Psoas muscle (tissue), 7 donors: ENCODE measurements at regions not wholly inside any gene's neighbourhood (a gene's known extent, or its start where the extent isn't known, plus 50 kb on each side); places are given as distances from the start of the nearest gene placed in this dataset.

Source experiments
- ATAC-seq, 4 donors: fragments of 200-7000 bp; cut with Tn5 transposase; one replicate each; pipeline ENCODE4 v1.9.1; 2020; ENCODE audit warnings: moderate library complexity in 3 of 4, mild to moderate bottlenecking in 2 of 4
- DNase-seq, 2 donors: peaks; one replicate each; pipeline ENCODE4 v3.0.0-alpha.2; 2020
- H3K27ac ChIP-seq: fragments of 200-600 bp; one replicate; pipeline ENCODE4 v1.8.0; 2022
- H3K27me3 ChIP-seq, 3 donors: fragments of 200-600 bp in 1 of 3; one replicate each; pipeline versions ENCODE4 v1.6.1 to v1.8.0; 2013 to 2022; ENCODE audit warnings: low read length in 2 of 3, mild to moderate bottlenecking in 2 of 3, moderate library complexity in 1 of 3; ENCODE audit not compliant: insufficient read depth in 3 of 3
- H3K36me3 ChIP-seq, 2 donors: fragments of 200-600 bp in 1 of 2; one replicate each; pipeline versions ENCODE4 v1.6.1 to v1.8.0; 2013 to 2022; ENCODE audit warnings: low read depth in 1 of 2, mild to moderate bottlenecking in 1 of 2, moderate library complexity in 1 of 2; ENCODE audit not compliant: insufficient read depth in 1 of 2
- H3K4me1 ChIP-seq: fragments of 200-600 bp; one replicate; pipeline ENCODE4 v1.8.0; 2022
- H3K4me3 ChIP-seq: fragments of 200-600 bp; one replicate; pipeline ENCODE4 v1.8.0; 2022; ENCODE audit warnings: mild to moderate bottlenecking
- H3K9me3 ChIP-seq: fragments of 200-600 bp; one replicate; pipeline ENCODE4 v1.8.0; 2022
- CTCF ChIP-seq: fragments of 200-600 bp; IDR thresholded peaks from one replicate; pipeline ENCODE4 v1.8.0; 2022; ENCODE audit warnings: antibody characterized with exemption
- WGBS, 3 donors: extraction: QIAGEN DNeasy Blood & Tissue Kit; methylation state at CpG; one replicate each; pipeline versions ENCODE4 v1.1.6 to v1.1.7; 2013; 5-methylcytosine and 5-hydroxymethylcytosine counted together
- intact Hi-C, 2 donors: fragments of 100-400 bp; cut with DNase I; formaldehyde crosslinking; loops; one replicate each; pipeline versions ENCODE4 v1.11.0 to v1.14.2; 2022
- donor health status: healthy with polysubstance abuse.
- donor health status: DM: no; HTN: no; CAD: no; lungs with moderate emphysema.
- donor health status: Bipolar disorder and iron deficiency.
- donor health status: healthy.
- donor health status: DM: yes; HTN: yes; CAD: no.
- donor health status: DM: no; HTN: no; CAD: no.
- donor health status: DM: yes; HTN: yes; CAD: no.

- no peak overlapping the region for H3K27ac ChIP-seq
- 88 to 94% (median 89%) methylated on average over 6 of the region's 6 CpGs for WGBS, 3 donors
- intact Hi-C loops: no loop called here
- H3K9me3 ChIP-seq: no peaks in the 10 kb centered on the region
- no peak for ATAC-seq
- no peaks in the 10 kb centered on the region for H3K27me3 ChIP-seq
- TF ChIP-seq CTCF: no peak
- no peak for DNase-seq
- H3K4me3 ChIP-seq: no peak overlapping the region
- H3K4me1 ChIP-seq: no peaks in the 10 kb centered on the region
- no peaks in the 10 kb centered on the region for H3K36me3 ChIP-seq
Observed at GRCh38 chr16:79276501-79276900, 324.0 kb downstream of the MAF start.

- no peaks in the 10 kb centered on the region for H3K36me3 ChIP-seq
- H3K9me3 ChIP-seq: no peaks in the 10 kb centered on the region
- 93 to 99% (median 96%) methylated on average over 4 of the region's 4 CpGs for WGBS, 3 donors
- ATAC-seq (no peak), DNase-seq (no peak)
- no peak for TF ChIP-seq CTCF
- no peaks in the 10 kb centered on the region for H3K4me1 ChIP-seq
- no peaks in the 10 kb centered on the region for H3K27me3 ChIP-seq
- no peak overlapping the region for H3K27ac ChIP-seq
- intact Hi-C loops: no loop called here
- H3K4me3 ChIP-seq: no peak overlapping the region
Observed at GRCh38 chr16:79274264-79274663, 326.3 kb downstream of the MAF start.

- Histone ChIP-seq H3K36me3 (no peaks in the 10 kb centered on the region), H3K9me3 (no peaks in the 10 kb centered on the region), H3K4me1 (no peaks in the 10 kb centered on the region), H3K27ac (no peak overlapping the region), H3K4me3 (no peak overlapping the region), H3K27me3 (no peaks in the 10 kb centered on the region)
- 94 to 97% (median 95%) methylated on average over 19 of the region's 19 CpGs for WGBS, 3 donors
- ATAC-seq: no peak
- no peak for TF ChIP-seq CTCF
- intact Hi-C loops: no loop called here
- DNase-seq: no peak
Observed at GRCh38 chr16:79272141-79272577, 328.4 kb downstream of the MAF start.

- Histone ChIP-seq H3K4me3 (no peak overlapping the region), H3K27me3 (no peaks in the 10 kb centered on the region), H3K4me1 (no peaks in the 10 kb centered on the region), H3K36me3 (no peaks in the 10 kb centered on the region), H3K9me3 (no peaks in the 10 kb centered on the region), H3K27ac (no peak overlapping the region)
- whole genome bisulfite sequencing, 3 donors: 0% methylated on average over 1 of the region's 1 CpG
- TF ChIP-seq CTCF: no peak
- DNase-seq (no peak), ATAC-seq (no peak)
- intact Hi-C loops: no loop called here
Observed at GRCh38 chr16:79271583-79271982, 329.0 kb downstream of the MAF start.

GRCh38 chr16:79270011-79270410 lies 330.5 kb downstream of the MAF start:
- no peak overlapping the region for H3K4me3 ChIP-seq
- no peaks in the 10 kb centered on the region for H3K9me3 ChIP-seq
- ATAC-seq (no peak), DNase-seq (no peak)
- TF ChIP-seq CTCF: no peak
- no peaks in the 10 kb centered on the region for H3K4me1 ChIP-seq
- no peaks in the 10 kb centered on the region for H3K36me3 ChIP-seq
- no peak overlapping the region for H3K27ac ChIP-seq
- H3K27me3 ChIP-seq: no peaks in the 10 kb centered on the region
- intact Hi-C loops: no loop called here
- 96 to 97% (median 96%) methylated on average over 2 of the region's 2 CpGs for WGBS, 3 donors
